T47D (cell line): ENCODE measurements at regions not wholly inside any gene's neighbourhood (a gene's known extent, or its start where the extent isn't known, plus 50 kb on each side); places are given as distances from the start of the nearest gene placed in this dataset.

ENCODE experiments used
- DNase-seq, 2 experiments: peaks; one replicate each; pipeline versions ENCODE4 v3.0.0 to v3.0.0-alpha.2; 2011 to 2012; ENCODE audit warnings: low read depth in 1 of 2, low spot score in 1 of 2
- JUND ChIP-seq: IDR thresholded peaks from 2 replicates; pipeline ENCODE4 v1.6.1; 2012; ENCODE audit warnings: low read depth
- in situ Hi-C: cut with HindIII; loops from 2 replicates; pipeline ENCODE4 v1.10.0; 2016; ENCODE audit warnings: low sequenced_read_pairs, low pct_unique_long_range_greater_than_20kb

DNA sequence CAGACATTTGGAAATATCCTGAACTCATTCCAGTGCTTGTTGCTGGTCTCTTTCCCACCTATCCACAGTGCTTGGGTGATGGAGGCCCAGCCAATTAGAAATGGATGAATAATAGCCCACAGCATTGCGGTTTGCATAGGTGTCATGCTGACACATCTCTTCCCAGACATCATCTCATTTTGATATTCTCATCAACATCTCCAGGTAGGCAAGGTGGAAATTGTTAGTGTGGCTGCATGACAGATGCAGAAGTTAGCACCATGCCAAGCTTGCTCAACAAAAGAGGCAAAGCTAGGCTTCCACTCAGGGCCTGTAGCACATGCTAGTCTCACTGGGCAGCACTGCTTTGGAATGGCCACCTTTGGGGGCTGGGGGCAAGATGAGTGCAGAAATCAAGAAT is 1118.9 kb downstream of the VRK1 start:
- no peak for DNase-seq
- no peak for TF ChIP-seq JUND
- in situ Hi-C loops: no loop called here

DNA sequence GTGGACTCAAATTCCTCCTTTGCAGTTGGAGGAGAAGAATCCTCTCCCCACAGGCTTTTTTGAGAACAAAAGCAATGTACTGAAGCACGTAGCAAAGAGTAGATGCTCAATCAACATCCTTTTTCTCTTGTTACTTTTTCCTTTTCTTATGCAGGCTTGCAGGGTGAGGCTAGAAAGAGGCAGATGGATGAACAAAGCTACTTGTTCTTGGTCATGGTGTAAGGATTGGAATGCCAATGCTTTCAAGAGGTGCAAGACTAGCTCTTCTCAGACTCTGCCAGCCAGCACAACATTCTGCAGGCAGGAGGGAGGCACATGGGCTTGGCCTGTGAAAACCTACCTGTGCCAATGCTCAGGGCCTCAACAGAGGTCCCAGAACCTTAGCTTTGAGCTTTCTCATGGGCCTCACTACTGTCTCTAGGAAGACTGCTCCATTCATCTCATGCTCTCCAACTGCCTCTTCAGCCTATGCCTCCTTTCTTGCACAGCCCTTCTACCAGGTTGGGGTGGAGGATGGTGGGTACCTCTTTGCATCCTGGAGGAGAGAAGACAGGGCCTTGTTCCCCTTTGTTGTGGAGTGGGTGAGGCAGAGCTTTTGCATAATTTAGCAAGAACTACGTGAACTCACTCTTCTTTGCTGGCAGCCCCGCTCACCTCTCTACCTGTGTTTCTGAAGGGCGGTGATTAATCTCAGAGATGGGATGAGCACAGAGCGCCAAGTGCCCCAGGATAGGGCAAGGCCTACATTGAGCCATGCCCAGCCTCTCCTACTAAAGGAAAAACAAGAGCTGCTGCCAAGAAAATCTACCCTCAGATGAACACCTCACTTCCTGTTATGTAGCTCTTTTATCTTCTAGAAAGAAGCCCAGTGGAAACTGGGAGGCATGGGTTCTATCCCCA is 1119.7 kb downstream of the VRK1 start:
- no peak for TF ChIP-seq JUND
- no peak for DNase-seq
- in situ Hi-C loops: no loop called here

GRCh38 chr14:97920201-97920600 is 1123.0 kb downstream of the VRK1 start:
- TF ChIP-seq JUND: no peak
- no peak for DNase-seq
- in situ Hi-C loops: no loop called here

GRCh38 chr14:97921296-97921695 is 1124.1 kb downstream of the VRK1 start:
- no peak for DNase-seq
- TF ChIP-seq JUND: no peak
- in situ Hi-C loops: no loop called here

- in situ Hi-C loops: no loop called here
These were observed 1127.9 kb downstream of the VRK1 start for GRCh38 chr14:97924922-97925613.

DNA sequence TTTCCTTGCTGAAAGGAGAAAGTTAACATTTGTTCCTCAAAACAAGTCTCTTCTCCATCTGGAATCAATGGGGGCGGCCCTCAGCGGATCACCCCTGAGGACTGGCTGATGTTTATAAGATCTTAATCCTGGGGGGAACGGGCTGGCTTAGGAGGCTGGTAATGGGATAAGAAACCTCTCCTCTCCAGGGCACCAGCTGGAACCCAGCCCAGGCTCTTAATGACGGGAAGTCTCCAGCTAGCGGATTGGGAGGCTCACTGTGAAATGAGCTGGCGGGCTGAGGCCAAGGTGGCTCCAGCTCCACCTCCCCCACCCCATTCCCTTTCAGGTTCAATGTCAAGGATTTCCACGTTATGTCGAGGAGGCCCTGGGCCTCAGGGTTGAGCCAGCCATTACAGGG is 1133.0 kb downstream of the VRK1 start:
- DNase-seq: no peak
- in situ Hi-C loops: no loop called here

More at GRCh38 chr14:97924922-97925613, 1127.9 kb downstream of the VRK1 start:
- no peak for DNase-seq
- no peak for TF ChIP-seq JUND

GRCh38 chr14:97931273-97931672 is 1134.1 kb downstream of the VRK1 start:
- no peak for TF ChIP-seq JUND
- DNase-seq: no peak
- in situ Hi-C loops: no loop called here

More for the DNA sequence above, 1133.0 kb downstream of the VRK1 start:
- TF ChIP-seq JUND: no peak

DNA sequence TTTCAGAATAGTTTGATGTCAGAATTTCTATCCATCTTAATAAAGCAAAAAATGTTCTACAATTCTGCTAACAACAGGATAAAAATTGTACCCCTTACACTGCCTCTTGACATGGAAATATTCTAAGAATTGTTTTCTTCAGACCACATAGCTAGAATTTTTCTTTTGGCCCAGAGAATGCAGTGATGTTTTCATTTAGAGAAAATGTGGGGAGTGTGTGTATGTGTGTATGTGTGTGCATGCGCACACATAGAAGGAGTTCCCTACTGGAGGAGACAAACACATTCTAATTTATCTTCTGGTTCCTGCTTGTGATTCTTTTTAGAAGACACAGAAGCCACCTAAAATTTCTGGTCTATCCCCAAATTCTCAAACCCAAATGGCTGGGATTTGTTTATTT is 1145.7 kb downstream of the VRK1 start:
- DNase-seq: no peak
- in situ Hi-C loops: no loop called here
- no peak for TF ChIP-seq JUND

DNA sequence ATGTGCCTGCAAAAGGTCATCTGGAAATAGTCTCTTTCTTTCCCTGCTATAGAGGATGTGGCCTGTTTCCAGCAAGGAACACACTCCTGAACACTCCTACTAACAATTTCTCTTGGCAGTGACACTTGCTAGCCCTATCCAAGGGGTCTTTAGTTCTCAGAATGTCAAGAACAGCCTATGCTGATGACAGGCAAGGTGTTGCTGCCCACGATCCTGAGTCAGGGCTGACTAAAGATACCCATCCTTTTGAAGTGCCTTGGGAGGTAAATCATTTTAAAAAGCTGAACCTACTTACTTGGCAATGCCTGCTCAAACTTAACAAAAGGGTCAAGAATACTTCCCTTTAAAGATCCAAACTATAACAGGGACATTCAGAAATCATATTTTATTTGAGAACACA is 1146.4 kb downstream of the VRK1 start:
- in situ Hi-C loops: no loop called here
- DNase-seq: no peak
- TF ChIP-seq JUND: no peak

- no peak for DNase-seq
- in situ Hi-C loops: no loop called here
- TF ChIP-seq JUND: no peak
These were observed 1147.2 kb downstream of the VRK1 start for GRCh38 chr14:97944380-97944779.

DNA sequence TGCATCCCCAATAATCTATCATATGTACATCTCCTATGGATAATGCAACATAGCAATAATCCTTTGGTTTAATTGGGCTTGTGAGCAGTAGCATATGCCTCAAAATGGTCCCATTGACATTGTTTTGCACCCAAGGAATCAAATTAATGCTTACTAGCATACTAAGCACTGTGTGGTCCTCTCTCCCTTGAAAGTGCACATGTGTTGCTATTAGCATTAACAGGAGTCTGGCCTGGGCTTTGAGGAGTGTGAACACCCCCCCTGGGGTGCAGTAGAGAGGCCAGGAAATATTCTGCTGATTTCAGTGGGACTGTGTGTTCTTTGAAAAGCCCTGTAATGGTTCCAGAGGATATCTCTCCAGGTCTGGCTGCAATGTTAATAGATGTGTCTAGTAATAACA is 1148.4 kb downstream of the VRK1 start:
- DNase-seq: no peak
- in situ Hi-C loops: no loop called here
- no peak for TF ChIP-seq JUND

DNA sequence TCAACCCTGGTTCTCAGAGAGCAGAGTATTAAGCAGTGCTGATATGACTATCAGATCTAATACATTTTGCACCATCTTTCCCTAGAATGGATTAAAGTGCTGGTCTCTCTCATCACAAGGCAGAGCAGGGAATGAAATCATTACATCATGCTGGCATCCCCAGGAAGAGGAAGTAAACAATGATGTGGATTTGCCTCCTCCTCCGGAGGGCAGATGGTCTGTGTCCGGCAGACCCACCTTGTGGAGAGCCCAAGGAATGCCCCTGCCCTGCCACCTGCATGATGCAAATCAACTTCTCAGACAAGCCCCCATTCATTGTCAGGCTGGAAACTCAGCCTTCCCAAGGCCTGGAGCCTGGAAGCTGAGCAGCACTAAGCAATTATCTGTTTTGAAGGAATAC is 1149.1 kb downstream of the VRK1 start:
- in situ Hi-C loops: no loop called here
- no peak for DNase-seq
- no peak for TF ChIP-seq JUND

- TF ChIP-seq JUND: no peak
- DNase-seq: no peak
- in situ Hi-C loops: no loop called here
These were observed 1149.5 kb downstream of the VRK1 start for GRCh38 chr14:97946641-97947040.

GRCh38 chr14:97948841-97949240 is 1151.7 kb downstream of the VRK1 start:
- TF ChIP-seq JUND: no peak
- in situ Hi-C loops: no loop called here
- DNase-seq: no peak
